ENCODE measurements at regions not wholly inside any gene's neighbourhood (a gene's known extent, or its start where the extent isn't known, plus 50 kb on each side); places are given as distances from the start of the nearest gene placed in this dataset.
"Not testable (repeated sequence)": the region's sequence is repeated elsewhere in the genome, so short reads cannot be mapped to it uniquely, and the experiment has no call there.

DNA sequence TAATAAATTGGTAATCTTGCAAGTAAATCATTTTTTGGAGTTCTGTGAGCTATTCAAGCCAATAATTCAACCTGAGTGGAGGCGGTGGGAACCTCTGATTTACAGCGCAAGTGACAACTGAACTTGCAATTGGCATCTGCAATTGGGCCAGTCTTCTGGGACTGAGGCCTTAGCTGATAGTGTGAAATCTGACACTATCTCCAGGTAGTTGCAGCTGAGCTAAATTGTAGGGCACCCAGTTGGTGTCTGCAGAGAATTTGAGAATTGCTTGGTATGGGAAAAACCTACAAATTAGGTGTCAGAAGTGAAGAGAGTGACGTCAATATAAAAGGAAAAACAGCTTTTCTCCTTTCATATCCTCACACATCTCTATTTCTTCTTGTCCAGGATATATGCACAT lies 1633.6 kb upstream of the GOT2 start:
- no peaks in the 10 kb centered on the region for H3K36me3 ChIP-seq (ENCODE audit: control insufficient read depth in 2 of 3, insufficient read depth in 3 of 3, low read length in 3 of 3)
- no peak overlapping the region for H3K9ac ChIP-seq (ENCODE audit: low read length in 3 of 3)
- no peaks in the 10 kb centered on the region for H3K9me3 ChIP-seq (ENCODE audit: control insufficient read depth in 2 of 3, insufficient read depth in 1 of 3, low read length in 3 of 3)
- no peak for FAIRE-seq
- no peak overlapping the region for H3K27ac ChIP-seq (ENCODE audit: low read depth in 2 of 2, low read length in 2 of 2)
- no peak for TF ChIP-seq CTCF (IDR thresholded peaks at IDR 0.05; ENCODE audit: borderline replicate concordance, extremely low read depth, insufficient read depth)
- no peak for DNase-seq
- H3K4me1 ChIP-seq (ENCODE audit: control insufficient read depth in 2 of 3, insufficient read depth in 2 of 3, low read depth in 1 of 3, low read length in 3 of 3): no peaks in the 10 kb centered on the region
- no peaks in the 10 kb centered on the region for H3K27me3 ChIP-seq (ENCODE audit: control insufficient read depth, insufficient read depth, low read length)
- no peak overlapping the region for H3K4me3 ChIP-seq (ENCODE audit: low read length in 3 of 3)
- intact Hi-C loops (cut with DNase I): no loop called here

- DNase-seq (no peak), FAIRE-seq (no peak)
- Histone ChIP-seq H3K36me3 (ENCODE audit: control insufficient read depth in 2 of 3, insufficient read depth in 3 of 3, low read length in 3 of 3) (no peaks in the 10 kb centered on the region), H3K9me3 (ENCODE audit: control insufficient read depth in 2 of 3, insufficient read depth in 1 of 3, low read length in 3 of 3) (no peaks in the 10 kb centered on the region), H3K27ac (ENCODE audit: low read depth in 2 of 2, low read length in 2 of 2) (no peak overlapping the region), H3K4me3 (ENCODE audit: low read length in 3 of 3) (no peak overlapping the region), H3K27me3 (ENCODE audit: control insufficient read depth, insufficient read depth, low read length) (no peaks in the 10 kb centered on the region), H3K4me1 (ENCODE audit: control insufficient read depth in 2 of 3, insufficient read depth in 2 of 3, low read depth in 1 of 3, low read length in 3 of 3) (no peaks in the 10 kb centered on the region), H3K9ac (ENCODE audit: low read length in 3 of 3) (no peak overlapping the region)
- intact Hi-C loops (cut with DNase I): no loop called here
- TF ChIP-seq CTCF (IDR thresholded peaks at IDR 0.05; ENCODE audit: borderline replicate concordance, extremely low read depth, insufficient read depth): no peak
Observed at GRCh38 chr16:60363566-60363965, 1629.5 kb upstream of the GOT2 start.

DNA sequence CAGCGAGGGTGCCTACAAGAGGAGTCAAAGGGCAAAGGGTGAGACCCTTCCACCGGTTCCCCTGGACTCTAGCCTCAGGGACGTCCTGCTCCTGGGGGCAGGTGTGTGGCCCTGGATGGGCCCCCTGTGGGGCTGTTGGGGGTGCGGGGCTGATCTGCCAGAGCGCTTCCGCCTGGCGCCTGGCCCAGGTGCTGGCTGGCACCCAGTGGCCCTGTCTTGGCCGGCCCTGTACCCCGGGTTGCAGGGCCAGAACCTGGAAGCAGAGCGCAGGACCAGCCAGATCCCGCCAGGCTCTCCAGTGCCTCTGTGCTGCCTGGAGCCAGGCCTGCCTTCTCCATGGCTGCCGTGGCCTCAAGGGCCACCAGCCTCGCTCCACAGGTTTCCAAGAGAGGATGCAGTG lies 1625.8 kb upstream of the GOT2 start:
- H3K4me3 ChIP-seq (ENCODE audit: low read length in 3 of 3); FAIRE-seq: not testable (repeated sequence)

GRCh38 chr16:60359412-60359811 lies 1625.3 kb upstream of the GOT2 start:
- intact Hi-C loops (cut with DNase I); H3K4me1 ChIP-seq (ENCODE audit: control insufficient read depth in 2 of 3, insufficient read depth in 2 of 3, low read depth in 1 of 3, low read length in 3 of 3): not testable (repeated sequence)

More for the DNA sequence above, 1625.8 kb upstream of the GOT2 start:
- H3K9me3 ChIP-seq (ENCODE audit: control insufficient read depth in 2 of 3, insufficient read depth in 1 of 3, low read length in 3 of 3); H3K27me3 ChIP-seq (ENCODE audit: control insufficient read depth, insufficient read depth, low read length); DNase-seq; H3K9ac ChIP-seq (ENCODE audit: low read length in 3 of 3); H3K27ac ChIP-seq (ENCODE audit: low read depth in 2 of 2, low read length in 2 of 2); H3K4me1 ChIP-seq (ENCODE audit: control insufficient read depth in 2 of 3, insufficient read depth in 2 of 3, low read depth in 1 of 3, low read length in 3 of 3); intact Hi-C loops (cut with DNase I); H3K36me3 ChIP-seq (ENCODE audit: control insufficient read depth in 2 of 3, insufficient read depth in 3 of 3, low read length in 3 of 3): not testable (repeated sequence)

GRCh38 chr16:60357876-60358522 lies 1623.9 kb upstream of the GOT2 start:
- H3K27ac ChIP-seq (ENCODE audit: low read depth in 2 of 2, low read length in 2 of 2); intact Hi-C loops (cut with DNase I); H3K27me3 ChIP-seq (ENCODE audit: control insufficient read depth, insufficient read depth, low read length); H3K36me3 ChIP-seq (ENCODE audit: control insufficient read depth in 2 of 3, insufficient read depth in 3 of 3, low read length in 3 of 3); FAIRE-seq; H3K4me3 ChIP-seq (ENCODE audit: low read length in 3 of 3); H3K9ac ChIP-seq (ENCODE audit: low read length in 3 of 3); H3K4me1 ChIP-seq (ENCODE audit: control insufficient read depth in 2 of 3, insufficient read depth in 2 of 3, low read depth in 1 of 3, low read length in 3 of 3); DNase-seq; H3K9me3 ChIP-seq (ENCODE audit: control insufficient read depth in 2 of 3, insufficient read depth in 1 of 3, low read length in 3 of 3): not testable (repeated sequence)

More at GRCh38 chr16:60359412-60359811, 1625.3 kb upstream of the GOT2 start:
- not testable (repeated sequence) for H3K27ac ChIP-seq (ENCODE audit: low read depth in 2 of 2, low read length in 2 of 2); FAIRE-seq; H3K36me3 ChIP-seq (ENCODE audit: control insufficient read depth in 2 of 3, insufficient read depth in 3 of 3, low read length in 3 of 3); H3K9ac ChIP-seq (ENCODE audit: low read length in 3 of 3); DNase-seq; H3K4me3 ChIP-seq (ENCODE audit: low read length in 3 of 3); H3K9me3 ChIP-seq (ENCODE audit: control insufficient read depth in 2 of 3, insufficient read depth in 1 of 3, low read length in 3 of 3); H3K27me3 ChIP-seq (ENCODE audit: control insufficient read depth, insufficient read depth, low read length)

All from kidney (tissue), 13 donors.